ENCODE measurements at regions not wholly inside any gene's neighbourhood (a gene's known extent, or its start where the extent isn't known, plus 50 kb on each side); places are given as distances from the start of the nearest gene placed in this dataset.
"Not testable (repeated sequence)": the region's sequence is repeated elsewhere in the genome, so short reads cannot be mapped to it uniquely, and the experiment has no call there.

- DNase-seq (ENCODE audit: low spot score) = not testable (repeated sequence)
These were observed 603.7 kb downstream of the TMEM121 start for GRCh38 chr14:106129904-106130661.

- not testable (repeated sequence) for DNase-seq (ENCODE audit: low spot score)
These were observed 606.7 kb downstream of the TMEM121 start for GRCh38 chr14:106133126-106133525.

- no peak for DNase-seq (ENCODE audit: low spot score)
These were observed 608.5 kb downstream of the TMEM121 start for GRCh38 chr14:106134886-106135285.

GRCh38 chr14:106141242-106142220 lies 615.1 kb downstream of the TMEM121 start:
- no peak for DNase-seq (ENCODE audit: low spot score)

- DNase-seq (ENCODE audit: low spot score) = not testable (repeated sequence)
These were observed 619.3 kb downstream of the TMEM121 start for GRCh38 chr14:106145731-106146130.

- DNase-seq (ENCODE audit: low spot score) = not testable (repeated sequence)
These were observed 627.1 kb downstream of the TMEM121 start for GRCh38 chr14:106153362-106153955.

- DNase-seq (ENCODE audit: low spot score) = no peak
These were observed 636.9 kb downstream of the TMEM121 start for GRCh38 chr14:106163316-106163715.

GRCh38 chr14:106163812-106164211 lies 637.4 kb downstream of the TMEM121 start:
- DNase-seq (ENCODE audit: low spot score) = not testable (repeated sequence)

- DNase-seq (ENCODE audit: low spot score) = no peak
These were observed 639.8 kb downstream of the TMEM121 start for GRCh38 chr14:106166232-106166631.

GRCh38 chr14:106166650-106167204 lies 640.3 kb downstream of the TMEM121 start:
- DNase-seq (ENCODE audit: low spot score) = no peak

GRCh38 chr14:106170163-106170658 lies 643.8 kb downstream of the TMEM121 start:
- DNase-seq (ENCODE audit: low spot score) = not testable (repeated sequence)

GRCh38 chr14:106174206-106174605 lies 647.8 kb downstream of the TMEM121 start:
- no peak for DNase-seq (ENCODE audit: low spot score)

GRCh38 chr14:106177266-106178246 lies 651.2 kb downstream of the TMEM121 start:
- not testable (repeated sequence) for DNase-seq (ENCODE audit: low spot score)

- DNase-seq (ENCODE audit: low spot score) = no peak
These were observed 653.4 kb downstream of the TMEM121 start for GRCh38 chr14:106179761-106180160.

GRCh38 chr14:106184771-106185170 lies 658.4 kb downstream of the TMEM121 start:
- DNase-seq (ENCODE audit: low spot score) = not testable (repeated sequence)

- not testable (repeated sequence) for DNase-seq (ENCODE audit: low spot score)
These were observed 658.9 kb downstream of the TMEM121 start for GRCh38 chr14:106185174-106185836.

GRCh38 chr14:106185837-106186233 lies 659.5 kb downstream of the TMEM121 start:
- no peak for DNase-seq (ENCODE audit: low spot score)

GRCh38 chr14:106187216-106187615 lies 660.8 kb downstream of the TMEM121 start:
- no peak for DNase-seq (ENCODE audit: low spot score)

- not testable (repeated sequence) for DNase-seq (ENCODE audit: low spot score)
These were observed 666.3 kb downstream of the TMEM121 start for GRCh38 chr14:106192701-106193100.

- not testable (repeated sequence) for DNase-seq (ENCODE audit: low spot score)
These were observed 670.1 kb downstream of the TMEM121 start for GRCh38 chr14:106196459-106196858.
